GM18502 (cell line): ENCODE measurements at regions not wholly inside any gene's neighbourhood (a gene's known extent, or its start where the extent isn't known, plus 50 kb on each side); places are given as distances from the start of the nearest gene placed in this dataset.
"Not testable (repeated sequence)": the region's sequence is repeated elsewhere in the genome, so short reads cannot be mapped to it uniquely, and the experiment has no call there.

Experiments
- ATAC-seq: cut with Tn5 transposase; IDR thresholded peaks from one replicate; pipeline ENCODE4 v1.9.1; 2021; ENCODE audit warnings: mild to moderate bottlenecking; ENCODE audit not compliant: unreplicated experiment, poor library complexity

DNA sequence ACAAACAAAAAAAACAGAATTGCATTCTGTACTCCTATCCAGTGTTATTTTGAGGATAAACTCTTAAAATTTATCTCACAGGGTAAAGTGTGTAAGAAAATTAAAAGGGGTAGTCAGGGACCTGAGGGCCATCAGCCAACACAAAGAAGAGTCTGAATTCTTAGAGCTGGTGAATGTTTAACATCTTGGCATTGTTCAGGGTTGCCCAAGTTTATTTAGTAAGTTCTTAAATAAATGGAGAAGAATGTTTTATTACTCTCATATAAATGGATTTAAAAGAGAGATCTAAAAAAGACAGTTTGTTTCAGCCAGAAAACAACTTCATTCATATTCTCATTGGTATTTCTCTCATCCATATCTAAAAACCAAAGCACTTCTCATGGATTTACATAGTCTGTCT lies 171.7 kb downstream of the LACC1 start:
- ATAC-seq, result no peak

DNA sequence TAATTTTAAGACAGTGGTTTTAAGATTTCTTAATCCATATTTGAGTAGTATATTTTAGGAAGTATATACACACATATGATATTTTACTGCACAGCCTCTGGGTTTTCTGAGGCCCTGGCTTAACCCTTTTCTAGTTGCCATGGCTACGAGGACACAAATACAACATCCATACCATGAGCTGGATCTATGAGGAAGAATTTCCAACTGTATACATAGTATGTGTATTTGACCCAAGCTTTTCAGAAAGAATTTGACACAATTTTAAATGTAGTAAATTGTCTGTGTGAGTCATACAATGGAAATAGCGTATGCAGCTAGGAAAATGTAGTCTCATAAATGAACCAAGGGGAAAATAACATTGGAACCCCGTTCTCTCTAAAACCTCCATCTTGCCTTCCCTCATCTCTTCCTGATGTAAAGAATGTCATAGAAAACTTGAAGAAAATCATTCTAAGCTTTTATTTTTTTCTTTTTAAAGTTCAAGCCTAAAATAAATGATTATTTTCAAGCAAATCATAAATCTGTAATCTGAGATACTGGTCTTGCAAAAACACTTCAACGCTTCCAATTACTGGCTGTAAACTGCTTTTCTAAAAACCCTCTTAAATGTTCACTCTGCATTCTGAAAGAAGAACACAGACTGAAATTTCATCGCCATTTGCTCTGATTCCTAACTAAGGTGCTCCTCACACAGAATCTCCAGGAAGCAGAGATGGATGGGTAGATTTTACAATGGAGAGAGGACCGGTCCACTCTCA lies 172.4 kb downstream of the LACC1 start:
- ATAC-seq, result no peak

DNA sequence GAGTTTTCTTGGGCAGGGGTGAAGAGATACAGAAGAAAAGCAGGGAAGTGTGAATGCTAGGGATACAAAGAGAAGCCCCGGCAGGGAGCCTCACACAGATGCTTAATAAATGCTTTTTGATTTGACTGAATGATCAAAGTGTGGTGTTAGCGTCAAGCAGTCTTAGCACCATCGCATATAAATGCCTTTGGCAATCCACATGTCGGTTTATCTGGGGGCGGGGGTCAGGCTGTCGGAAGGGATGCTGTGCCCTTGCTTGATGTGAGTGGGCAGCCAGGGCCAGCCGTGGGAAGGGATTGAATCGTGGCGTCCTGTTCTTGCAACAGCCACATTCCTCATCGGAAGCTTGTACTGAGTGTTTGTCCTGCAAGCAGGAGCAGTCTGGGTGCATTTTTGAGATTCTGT lies 173.1 kb downstream of the LACC1 start:
- no peak for ATAC-seq

DNA sequence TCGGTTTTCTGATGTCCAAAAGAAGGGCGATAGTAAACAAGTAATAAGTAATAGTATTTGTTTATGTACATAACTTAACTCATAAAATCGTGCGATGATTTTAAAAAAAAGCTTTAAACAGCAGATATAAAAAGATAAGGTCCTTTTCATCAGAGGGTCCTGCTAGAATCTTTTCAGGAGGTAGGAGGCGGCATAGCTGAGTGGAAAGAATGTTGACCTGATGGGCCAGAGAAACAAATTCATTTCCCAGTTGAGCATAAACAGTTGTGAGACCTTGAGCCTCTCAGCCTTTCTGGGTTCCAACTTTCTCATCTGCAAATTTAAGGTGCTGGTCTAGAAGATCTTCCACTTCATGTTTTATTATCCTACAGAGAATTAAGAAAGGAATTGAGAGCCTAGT lies 173.5 kb downstream of the LACC1 start:
- ATAC-seq, result no peak

DNA sequence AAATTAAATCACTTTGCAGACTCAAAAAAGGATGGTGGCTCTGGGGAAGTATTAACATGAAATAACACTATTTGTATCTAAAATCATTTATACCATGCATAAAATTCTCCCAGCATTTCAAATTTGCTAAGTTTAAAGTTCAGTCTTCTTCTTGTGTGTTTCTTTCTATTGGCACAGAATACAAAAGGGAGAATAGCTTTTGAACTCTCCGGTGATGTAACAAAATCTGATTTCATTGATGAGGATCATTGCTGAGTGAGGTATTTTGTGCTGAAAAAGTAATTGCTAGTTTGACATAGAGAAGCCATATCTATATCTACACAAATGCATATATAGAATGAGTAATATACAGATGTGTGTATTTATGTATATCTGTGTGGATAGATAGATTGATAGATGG lies 174.8 kb downstream of the LACC1 start:
- ATAC-seq, result no peak

DNA sequence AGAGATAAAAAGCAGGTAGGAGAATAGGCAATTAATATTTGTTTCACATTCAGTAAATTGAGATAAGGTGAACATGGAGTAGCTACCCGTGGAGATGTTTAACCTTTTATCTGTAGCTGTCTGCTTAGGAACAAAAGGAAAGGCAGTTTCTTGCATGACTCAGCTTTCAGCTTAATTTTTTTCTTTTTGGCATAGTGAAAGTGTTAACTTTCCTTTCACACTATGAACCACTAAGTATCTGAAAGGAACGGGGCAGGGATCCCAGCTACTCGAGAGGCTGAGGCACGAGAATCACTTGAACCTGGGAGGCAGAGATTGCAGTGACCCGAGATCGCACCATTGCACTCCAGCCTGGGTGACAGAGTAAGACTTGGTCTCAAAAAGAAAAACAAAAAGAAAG lies 176.0 kb downstream of the LACC1 start:
- ATAC-seq, result not testable (repeated sequence)

DNA sequence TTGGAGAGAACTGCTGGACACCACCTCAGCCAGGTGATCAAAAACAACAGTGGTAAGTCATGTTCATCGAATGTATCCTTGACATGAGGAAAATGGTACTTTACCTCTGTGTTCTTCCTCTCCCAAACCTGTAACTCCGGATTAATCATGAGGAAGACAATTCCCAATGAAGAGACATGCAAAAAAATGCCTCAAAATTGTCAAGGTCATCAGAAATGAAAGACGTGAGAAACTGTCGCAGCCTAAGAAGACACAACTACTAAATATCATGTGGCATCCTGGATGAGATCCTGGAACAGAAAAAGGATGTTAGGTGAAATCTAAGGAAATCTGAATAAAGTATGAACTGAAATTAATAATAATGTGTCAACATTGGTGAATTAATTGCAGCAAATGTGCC lies 178.4 kb downstream of the LACC1 start:
- no peak for ATAC-seq

DNA sequence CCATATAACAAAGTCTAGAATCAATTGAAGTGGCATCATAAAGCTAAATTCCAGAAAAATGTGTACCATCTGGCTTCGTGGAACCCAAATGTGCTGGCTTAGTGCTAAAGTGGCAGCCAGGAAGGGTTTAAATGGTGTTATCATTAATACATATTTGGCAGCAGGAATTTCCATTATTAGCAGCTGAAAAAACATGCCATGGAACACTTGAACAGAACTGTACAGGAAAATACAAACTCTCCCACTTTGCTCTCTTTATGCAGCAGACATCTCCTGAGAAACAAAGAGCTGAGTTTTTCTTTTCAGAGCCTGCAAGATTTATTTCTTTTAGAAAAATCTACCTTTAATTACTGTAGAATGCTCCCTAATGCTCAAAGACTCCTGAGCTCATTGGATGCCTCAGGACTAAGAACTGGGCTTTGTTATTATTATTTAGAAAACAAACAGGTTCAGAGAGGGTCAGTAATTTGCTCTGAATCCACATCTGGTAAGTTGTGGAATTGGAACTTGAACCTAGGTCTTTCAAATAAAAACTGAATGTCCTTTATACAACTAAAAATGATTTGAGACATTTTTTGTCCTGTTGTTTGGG lies 179.0 kb downstream of the LACC1 start:
- ATAC-seq, result no peak

DNA sequence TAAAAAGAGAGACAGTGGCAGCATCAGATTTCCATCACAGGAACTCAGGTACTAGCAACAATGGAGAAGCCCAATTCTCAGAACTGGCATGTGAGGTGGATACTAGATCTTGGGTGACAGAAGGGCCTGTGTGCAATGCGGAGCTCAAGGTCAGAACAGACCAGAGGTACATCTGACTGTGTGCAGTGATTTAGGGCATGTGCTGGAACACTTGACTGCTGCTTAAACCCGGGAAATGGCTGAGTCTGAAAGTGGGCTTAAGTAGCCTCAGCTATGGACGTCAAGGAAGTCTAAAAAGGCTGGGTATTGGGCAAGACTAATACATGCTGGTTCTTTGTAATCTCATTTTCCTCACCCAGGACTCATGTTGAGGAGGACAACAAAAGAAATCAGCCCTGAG lies 182.2 kb downstream of the LACC1 start:
- ATAC-seq, result no peak

DNA sequence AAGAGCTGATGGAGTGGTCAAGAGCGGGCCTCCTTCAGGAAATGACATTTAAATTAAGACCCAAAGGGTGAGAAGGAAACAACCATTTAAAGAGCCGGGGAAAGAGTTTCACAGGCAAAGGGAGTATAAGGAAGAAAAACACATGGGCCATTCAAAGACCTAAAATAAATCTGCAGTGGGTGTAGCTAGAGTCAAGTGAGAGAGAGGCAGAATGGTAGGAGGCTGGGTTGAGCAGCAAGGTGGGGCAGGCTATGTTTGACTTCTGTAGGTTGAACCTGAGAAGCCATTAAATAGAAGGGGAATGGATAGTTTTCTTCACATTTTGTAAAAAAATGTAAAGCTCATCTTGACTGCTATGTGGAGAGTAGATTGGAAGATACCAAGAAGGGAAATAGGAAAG lies 183.8 kb downstream of the LACC1 start:
- no peak for ATAC-seq

DNA sequence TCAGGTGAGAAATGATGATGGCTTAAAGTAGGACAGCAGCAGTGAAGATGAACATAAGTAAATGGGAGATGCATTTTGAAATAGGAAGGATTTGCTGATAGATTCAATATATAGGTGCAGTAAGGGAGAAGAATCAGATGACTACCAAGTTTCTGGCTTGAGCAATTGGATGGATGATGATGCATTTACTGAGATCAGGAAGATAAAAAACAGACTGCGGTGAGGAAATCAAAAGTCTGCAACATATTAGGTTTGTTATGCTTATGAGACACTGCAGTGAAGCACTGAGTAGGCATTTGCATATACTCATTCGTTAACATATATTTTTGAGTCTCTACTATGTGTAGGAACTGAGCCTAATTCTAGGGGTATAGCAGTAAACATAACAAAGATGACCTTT lies 184.2 kb downstream of the LACC1 start:
- ATAC-seq, result no peak

DNA sequence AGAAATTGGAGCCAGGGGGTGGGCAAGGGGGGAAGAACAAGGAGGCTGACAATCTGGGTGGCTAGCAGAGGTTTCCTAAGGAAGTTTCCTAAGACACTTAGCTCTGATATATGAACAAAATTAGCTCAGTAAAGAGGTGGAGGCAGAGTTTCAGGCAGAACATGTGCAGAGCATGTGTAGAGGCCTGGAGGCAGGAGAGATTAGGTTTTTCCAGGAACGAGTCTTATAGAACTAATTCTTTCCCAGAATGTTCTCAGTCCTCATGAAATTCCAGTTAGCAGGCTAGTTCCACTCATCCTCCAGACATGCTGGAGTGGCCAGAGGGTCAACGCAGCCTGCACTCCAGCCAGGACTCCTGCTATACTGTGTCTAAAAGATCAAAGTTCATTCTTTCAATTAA lies 184.7 kb downstream of the LACC1 start:
- ATAC-seq, result no peak

DNA sequence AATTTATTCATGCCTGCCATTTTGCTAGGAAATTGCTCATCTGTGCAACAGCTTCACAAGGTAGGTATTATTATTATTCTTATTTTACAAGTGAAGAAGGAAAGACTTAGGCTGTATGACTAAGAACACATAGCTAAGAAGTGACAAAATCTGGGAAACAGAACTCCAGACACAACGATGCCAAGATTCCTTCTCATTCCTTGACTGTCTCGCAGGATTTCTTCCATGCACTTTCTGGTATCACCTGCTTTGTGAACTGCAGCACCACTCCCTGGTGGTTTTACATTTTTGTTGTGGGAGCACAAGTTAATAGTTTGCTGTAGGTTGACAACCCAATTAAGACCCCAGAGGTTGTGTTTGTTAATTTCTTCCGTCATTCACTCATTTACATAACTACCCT lies 188.5 kb downstream of the LACC1 start:
- no peak for ATAC-seq

DNA sequence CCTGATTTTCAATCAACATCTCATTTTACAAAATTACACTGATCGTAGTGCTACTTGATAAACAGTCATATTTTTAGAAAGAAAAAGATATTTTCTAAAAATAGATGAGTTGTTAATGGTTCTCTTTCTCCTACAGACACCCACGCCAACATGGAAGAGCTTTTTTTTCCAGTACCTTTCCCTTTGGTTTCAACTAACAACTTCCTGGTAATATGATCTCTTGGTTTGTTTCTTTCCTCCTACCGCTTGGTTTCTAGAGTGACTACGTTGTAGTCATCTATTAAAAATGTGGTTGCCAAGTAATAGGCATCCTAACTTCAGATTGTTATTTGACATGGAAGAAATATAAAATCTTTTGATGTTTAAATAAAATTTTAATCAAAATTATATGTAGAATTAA lies 189.0 kb downstream of the LACC1 start:
- ATAC-seq, result no peak

DNA sequence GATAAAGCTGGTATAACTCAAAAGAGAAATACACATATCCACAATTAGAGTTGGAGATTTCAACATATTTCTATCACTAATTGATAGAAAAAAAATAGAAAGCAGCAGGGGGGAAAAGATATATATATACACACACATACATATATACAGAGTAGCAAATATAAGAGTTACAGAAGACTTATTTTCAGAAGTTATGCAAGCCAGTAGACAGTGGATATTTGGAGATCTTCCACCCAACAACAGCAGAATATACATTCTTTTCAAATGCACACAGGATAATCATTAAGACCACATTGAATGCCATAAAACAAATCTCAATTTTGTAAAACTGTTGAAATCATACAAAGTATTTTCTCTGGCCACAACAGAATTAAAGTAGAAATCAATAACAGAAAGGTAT lies 192.8 kb downstream of the LACC1 start:
- ATAC-seq, result no peak

DNA sequence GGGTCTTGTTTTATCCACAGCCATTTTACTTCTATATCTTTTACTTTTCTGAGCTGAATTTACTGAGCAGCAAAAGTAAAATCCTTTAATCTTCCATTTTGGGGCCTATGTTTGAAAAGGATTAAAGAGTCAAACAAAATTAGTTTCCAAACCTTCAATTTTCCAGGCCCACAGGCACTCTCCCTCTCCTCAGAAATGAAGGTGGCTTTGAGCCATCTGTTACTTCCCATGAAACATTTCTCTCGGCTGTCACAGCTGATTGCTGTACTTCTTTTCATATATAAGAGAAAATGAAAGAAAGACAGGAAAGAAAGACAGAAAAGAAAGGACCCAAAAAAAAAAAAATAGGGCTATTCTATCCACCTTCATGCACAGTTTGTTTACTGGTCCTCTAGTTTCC lies 194.9 kb downstream of the LACC1 start:
- no peak for ATAC-seq

DNA sequence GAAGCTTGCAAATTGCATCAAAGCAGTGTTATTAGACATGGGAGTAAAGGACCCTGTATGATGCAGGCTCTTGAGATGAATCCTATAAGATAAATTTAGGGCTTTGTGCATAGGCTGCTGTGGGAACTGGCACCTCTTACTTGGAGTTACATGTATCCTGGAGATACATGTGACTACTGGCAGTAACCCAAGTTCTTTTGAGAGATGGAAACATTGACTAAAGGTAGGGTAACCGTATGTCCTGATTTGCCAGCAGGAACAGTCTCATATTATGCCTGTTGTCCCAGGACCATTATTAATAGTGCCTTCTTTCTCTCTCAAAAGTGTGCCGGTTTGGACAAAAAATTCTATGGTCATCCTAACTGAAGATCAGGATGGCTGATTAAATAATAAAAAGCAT lies 195.4 kb downstream of the LACC1 start:
- no peak for ATAC-seq

DNA sequence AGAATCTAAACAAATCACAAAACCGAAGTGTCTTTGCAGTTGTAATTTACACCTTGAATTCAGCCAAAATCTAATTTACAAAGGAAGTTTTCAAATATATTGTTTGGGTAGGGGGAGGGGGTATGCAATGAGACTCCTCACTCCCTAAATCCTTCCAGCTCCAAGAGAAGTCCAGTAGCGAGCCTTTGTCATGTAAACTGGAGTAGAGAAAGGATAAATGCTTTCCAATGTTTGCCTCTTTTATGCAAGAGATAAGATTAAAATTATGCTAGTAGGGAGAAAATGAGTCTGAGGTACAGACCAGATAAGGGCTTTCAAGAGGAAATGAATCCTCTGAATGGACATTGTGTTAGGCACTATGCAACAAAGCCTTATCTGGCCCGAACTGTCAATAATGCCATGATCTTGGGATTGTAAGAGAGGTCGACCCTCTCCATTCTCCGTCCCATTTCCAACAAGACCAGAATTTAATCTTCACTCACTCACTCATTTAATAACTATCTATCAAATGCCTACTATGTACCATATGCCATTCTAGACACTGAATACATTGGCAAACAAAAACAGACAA lies 199.2 kb downstream of the LACC1 start:
- no peak for ATAC-seq

DNA sequence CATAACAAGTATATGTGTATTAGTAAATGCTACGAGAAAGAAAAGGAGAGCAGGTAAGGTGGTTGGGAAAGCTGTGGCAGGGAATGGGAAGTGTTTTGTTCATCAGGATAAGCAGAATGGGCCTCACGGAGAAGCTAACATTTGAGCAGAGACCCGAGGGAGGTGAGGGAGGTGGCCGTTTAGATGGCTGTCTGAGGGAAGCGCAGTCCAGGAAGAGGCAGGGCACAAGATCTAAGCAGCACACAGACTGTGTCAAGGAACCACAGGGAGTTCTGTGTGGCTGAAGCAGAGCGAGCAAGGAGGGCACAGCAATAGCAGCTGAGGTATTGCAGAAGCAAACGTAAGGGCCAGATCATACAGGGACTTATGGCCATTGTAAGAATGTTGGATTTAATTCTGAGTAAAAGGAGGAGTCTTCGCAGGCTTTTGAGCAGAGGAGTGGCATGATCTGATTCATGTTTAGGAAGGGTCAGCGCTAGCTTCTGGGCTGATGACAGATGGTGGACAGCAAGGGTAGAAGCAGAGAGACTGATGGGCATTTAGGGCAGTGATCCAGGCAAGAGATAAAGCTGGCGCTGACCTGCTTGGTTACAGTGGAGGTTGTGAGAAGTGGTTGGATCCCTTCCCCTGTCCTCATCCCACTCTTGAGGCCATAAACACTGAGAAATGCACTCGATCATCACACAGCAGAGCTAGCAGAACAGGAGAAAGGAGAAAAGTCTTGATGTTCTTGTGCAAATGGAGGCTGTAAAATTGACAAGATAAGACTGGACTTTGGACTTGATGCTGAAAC lies 199.9 kb downstream of the LACC1 start:
- ATAC-seq, result no peak

DNA sequence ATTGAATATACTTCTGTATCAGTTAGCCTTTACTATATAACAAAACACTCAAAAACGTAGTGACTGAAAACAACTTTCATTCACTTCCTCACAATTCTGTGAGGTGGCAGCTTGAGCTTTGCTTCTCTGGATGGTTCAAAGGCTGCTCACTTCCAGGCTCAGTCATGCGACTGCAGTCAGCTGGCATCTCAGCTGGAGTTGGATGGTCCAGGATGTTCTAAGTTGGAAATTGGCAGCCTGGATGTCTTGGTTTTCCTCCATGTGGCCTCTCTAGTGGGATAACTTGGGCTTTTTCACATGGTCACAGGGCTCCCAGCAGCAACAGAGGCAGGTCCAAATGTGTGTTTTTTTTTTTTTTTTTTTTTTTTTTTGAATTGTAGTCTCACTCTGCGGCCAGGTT lies 204.4 kb downstream of the LACC1 start:
- ATAC-seq, result no peak

DNA sequence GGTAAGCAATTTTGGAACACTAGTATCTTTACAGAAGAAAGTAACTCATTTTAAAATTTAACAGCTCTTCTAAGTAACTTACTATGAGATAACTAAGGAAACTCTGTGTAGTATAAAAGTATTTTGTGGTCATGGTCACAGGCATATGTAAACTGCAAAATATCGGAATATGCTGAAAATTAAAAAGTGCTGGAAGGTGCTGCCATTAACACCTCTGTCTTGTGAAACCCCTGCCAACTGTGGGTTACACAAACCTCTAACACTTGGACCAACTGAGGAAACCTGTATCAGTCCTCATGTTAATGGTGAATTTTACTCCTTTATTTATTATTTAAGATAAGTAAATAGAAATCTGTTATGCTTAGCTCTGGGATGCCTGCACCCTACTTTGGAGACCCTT lies 206.7 kb downstream of the LACC1 start:
- no peak for ATAC-seq
